Activated CD4-positive, alpha-beta T cell treated with anti-CD3 and anti-CD28 coated beads, Interleukin-2, Interleukin-4, amounts not matched to agents 100 ng/mL and 50 ng/mL, durations not matched to agents 16 hours and 8 hours (primary cell): ENCODE measurements at regions not wholly inside any gene's neighbourhood (a gene's known extent, or its start where the extent isn't known, plus 50 kb on each side); places are given as distances from the start of the nearest gene placed in this dataset.
"Not testable (repeated sequence)": the region's sequence is repeated elsewhere in the genome, so short reads cannot be mapped to it uniquely, and the experiment has no call there.

Experiments used
- DNase-seq: peaks from one replicate; pipeline ENCODE4 v3.0.0-alpha.2; 2020; ENCODE audit warnings: low spot score

- no peak for DNase-seq
Observed at GRCh38 chr6:170193326-170193821, 97.5 kb downstream of the DLL1 start.

DNA sequence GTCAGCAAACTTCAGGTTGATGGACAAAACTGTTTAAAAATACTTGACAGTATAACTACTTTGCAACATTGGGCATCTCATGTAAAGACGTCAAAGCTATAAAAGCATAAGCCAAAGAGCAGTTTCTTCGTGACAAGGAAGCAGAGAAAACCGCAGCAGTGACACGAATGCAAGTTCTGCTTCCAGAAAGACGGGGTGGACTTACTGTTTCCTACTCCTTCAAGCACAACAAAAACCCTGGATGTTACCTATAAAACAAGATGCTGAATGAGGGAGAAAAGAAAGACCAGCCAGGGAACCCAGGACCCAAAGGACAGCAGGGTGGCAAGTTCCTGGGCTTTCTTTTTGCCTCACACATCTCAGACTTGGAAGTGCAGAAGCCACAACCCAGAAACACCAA is 98.0 kb downstream of the DLL1 start:
- no peak for DNase-seq

DNA sequence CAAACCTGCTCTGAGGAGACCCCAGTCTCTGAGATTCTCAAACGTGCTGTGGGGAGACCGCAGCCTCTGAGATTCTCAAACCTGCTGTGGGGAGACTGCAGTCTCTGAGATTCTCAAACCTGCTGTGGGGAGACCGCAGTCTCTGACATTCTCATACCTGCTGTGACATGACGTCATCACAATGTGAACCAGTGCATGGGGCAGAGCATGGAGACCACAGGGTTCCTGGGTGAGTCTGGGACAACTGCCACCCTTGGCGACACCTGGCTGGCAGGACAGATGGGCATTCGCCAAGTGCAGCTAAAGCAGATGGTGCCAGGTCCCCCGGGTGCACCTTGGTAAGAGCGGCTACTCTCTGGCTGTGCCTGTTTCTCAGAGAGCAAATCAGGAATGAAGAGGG is 98.8 kb downstream of the DLL1 start:
- not testable (repeated sequence) for DNase-seq

DNA sequence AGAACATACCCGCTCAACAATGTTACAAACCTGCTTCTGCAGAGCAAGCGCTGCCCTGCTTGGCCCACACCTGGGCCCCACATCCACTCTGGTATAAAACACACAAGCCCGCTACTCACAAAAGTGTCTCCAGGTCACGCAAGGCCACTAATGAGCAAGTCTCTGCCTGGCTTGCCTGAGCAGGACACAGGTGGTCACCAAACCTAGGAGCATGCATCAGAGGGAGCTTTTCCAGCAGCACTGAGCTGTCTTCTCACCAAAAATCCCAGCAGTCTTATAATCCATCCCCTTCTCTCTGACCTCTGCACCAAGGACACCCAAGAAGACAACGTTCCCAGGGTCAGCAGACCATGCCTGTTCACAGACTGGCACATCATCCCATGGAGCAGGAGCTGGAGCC is 100.8 kb downstream of the DLL1 start:
- DNase-seq, result no peak

- no peak for DNase-seq
Observed at GRCh38 chr6:170189236-170189635, 101.6 kb downstream of the DLL1 start.

- DNase-seq, result no peak
Observed at GRCh38 chr6:170188571-170189001, 102.3 kb downstream of the DLL1 start.

- DNase-seq, result no peak
Observed at GRCh38 chr6:170187669-170188566, 103.0 kb downstream of the DLL1 start.

DNA sequence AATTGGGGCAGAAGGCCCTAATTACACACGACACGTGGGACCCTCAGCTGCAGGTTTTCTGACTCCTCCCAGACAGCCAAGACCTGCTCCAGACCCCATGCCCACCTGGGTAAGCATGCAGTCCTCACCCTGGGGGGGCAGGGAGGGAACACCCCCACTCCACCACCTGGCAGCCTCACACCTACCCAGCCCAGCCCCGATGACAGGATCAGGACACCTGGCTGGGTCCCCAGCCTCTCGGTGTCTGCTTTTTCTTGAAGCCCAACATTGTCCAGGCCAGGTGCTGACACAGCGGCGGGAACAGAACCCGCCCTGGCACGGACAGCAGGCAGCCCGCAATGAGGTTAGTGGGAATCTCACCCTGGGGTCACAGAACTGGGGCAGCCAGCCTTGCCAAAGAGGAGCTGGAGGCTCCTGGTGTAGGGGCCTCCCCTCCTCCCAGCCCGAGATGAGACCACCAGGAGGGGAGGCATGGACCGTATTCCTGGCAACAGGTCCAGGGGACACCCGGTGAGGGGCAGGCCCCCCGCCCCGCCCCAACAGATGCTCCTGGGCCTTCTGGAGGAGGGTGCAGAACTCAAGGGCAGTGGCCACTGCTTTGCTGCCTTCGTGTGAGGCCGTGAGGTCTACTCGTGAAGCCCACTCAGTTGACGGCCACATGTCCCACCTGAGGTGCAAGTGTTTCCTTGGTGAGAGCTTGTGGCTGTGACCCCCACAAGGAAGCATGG is 103.8 kb downstream of the DLL1 start:
- DNase-seq, result no peak

GRCh38 chr6:170186006-170186935 is 104.6 kb downstream of the DLL1 start:
- no peak for DNase-seq

DNA sequence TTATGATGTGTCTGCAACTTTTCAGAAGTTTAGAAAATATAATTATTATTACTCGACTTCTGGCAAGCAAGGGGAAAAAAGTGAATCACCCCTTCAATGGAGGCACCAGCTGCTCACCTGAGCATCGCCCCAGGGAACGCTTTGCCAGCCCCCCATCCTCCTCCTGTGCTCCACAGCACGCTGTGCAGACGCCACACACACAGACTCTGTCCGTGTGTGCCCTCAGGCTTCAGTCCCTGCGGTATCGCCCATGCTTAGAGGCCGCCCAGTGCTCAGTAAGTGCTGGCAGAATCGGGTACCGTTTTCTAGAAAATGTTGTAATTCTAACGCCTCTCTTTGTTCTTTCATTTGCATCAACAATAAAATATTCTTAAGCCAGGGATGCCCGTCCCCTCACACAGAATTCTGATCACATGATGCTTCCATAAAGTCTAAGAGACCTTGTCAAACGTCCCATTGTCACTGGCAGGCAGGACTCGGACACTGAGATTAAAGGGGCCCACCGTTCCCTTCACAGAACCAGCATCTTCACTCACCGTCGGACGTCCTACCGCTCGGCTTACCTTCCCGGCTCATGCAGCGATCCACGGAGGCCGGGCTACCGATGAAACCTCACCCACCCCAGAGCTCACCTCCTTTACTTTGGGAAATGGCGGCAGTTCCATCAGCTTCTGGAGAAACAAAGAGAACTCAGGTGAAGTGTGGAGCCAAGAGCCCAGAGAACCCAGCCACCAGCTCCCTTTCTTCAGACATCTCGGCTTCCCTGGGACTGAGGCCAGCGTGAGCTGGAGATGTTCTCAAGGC is 105.5 kb downstream of the DLL1 start:
- DNase-seq, result no peak

DNA sequence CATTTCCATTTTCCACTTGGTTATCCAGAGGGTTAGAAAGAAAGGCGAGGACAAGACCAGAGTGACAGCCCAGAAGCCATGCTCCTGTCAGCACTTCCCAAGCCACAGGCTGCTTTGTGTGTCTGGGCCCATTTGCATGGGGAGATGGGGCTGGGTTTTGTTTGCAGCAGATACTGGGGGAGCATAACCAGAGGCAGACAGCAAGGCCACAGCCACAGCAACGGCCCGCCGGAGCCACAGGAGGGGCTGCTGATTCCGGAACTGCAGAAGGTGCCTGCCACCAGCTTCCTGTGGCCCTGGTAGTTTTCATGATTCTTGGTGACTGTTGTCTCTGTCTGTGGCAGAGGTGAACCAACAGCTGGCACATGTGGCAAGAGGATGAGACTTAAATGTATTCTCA is 106.6 kb downstream of the DLL1 start:
- no peak for DNase-seq

DNA sequence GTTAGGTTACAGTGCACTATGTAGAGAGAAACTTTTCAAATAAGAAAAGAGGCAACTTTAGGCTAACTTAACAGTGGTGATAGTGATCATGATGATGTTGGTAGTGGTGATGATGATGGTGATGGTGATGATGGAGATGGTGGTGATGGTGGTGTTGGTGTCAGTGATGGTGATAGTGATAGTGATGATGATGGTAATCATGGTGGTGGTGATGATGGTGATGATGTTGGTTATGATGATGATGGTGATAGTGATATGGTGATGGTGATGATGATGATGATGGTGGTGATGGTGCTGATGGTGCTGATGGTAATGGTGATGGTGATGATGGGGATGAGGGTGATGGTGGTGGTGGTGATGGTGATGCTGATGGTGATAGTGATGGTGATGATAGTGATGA is 107.4 kb downstream of the DLL1 start:
- DNase-seq, result no peak

- DNase-seq, result no peak
Observed at GRCh38 chr6:170182781-170183120, 108.1 kb downstream of the DLL1 start.

- DNase-seq, result no peak
Observed at GRCh38 chr6:170182093-170182780, 108.6 kb downstream of the DLL1 start.

GRCh38 chr6:170181338-170181690 is 109.6 kb downstream of the DLL1 start:
- DNase-seq, result no peak

- no peak for DNase-seq
Observed at GRCh38 chr6:170180671-170181337, 110.1 kb downstream of the DLL1 start.

GRCh38 chr6:170179616-170180324 is 111.1 kb downstream of the DLL1 start:
- no peak for DNase-seq

DNA sequence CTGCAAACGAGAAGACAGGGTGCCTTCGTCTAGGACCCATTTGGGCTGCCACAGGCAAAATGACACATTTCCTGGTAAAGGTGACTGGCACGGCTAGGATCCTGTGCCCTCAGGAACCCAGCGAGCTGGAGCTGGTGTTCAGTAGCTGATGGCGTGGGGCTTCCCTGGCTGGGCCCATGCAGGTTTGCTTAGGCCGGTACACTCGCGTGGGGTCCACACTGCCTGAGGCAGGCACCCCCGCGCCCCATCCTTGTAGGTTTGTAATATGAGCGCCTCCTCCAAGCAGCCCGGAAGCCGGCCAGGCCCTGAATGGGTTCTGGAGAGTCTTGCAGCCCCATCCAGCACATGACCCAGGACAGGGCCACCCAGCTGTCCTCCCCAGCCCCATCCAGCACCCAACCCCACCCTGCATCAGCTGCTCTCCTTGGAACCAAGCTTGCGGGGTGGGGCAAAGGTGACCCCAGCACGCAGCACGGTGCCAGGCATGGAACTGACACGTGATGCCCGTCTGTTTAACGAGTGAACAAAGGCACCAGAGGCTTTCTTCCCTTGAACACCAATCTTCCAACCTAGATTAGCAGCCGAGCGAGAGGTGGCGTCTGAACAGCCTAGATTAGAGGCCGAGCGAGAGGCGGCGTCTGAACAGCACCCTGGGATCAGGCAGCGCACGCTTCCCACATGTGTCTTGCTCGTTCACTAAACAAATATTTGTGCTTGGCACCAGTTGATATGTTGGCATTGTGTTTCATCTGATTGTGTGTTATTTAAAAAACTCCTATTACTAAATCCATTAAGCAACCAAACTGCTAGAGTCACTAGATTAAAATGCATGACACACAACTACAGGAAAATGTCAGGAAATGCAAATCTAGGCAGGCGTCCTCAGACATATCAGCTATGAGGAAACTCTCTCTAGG is 112.1 kb downstream of the DLL1 start:
- no peak for DNase-seq
